K562 (cell line): ENCODE measurements at regions not wholly inside any gene's neighbourhood (a gene's known extent, or its start where the extent isn't known, plus 50 kb on each side); places are given as distances from the start of the nearest gene placed in this dataset.

Experiments used
- FOXP1 ChIP-seq: sonication (generic); formaldehyde crosslinking; IDR thresholded peaks from 2 replicates; pipeline ENCODE4 v1.8.0; 2022; ENCODE audit warnings: mild to moderate bottlenecking, missing genetic modification reagents
- HDAC1 ChIP-seq, 2 experiments: fragments of 450-650 bp; IDR thresholded peaks; 2 replicates each; pipeline ENCODE4 v1.6.1; 2016 to 2017; ENCODE audit warnings: inconsistent platforms in 1 of 2, mild to moderate bottlenecking in 1 of 2, moderate library complexity in 1 of 2
- HES1 ChIP-seq: fragments of 450-650 bp; IDR thresholded peaks from 2 replicates; pipeline ENCODE4 v1.6.1; 2016; ENCODE audit warnings: low read depth, mild to moderate bottlenecking, moderate library complexity
- JUND ChIP-seq, 2 experiments: IDR thresholded peaks; 2 replicates in 1 of 2; 3 replicates in 1 of 2; pipeline ENCODE4 v1.6.1; 2011; ENCODE audit warnings: borderline replicate concordance in 2 of 2, low read depth in 2 of 2, low read length in 2 of 2, improper control_type of control experiment in 1 of 2, missing biosample characterization in 1 of 2, missing genetic modification characterization in 1 of 2, missing genetic modification reagents in 1 of 2
- L3MBTL2 ChIP-seq: fragments of 450-650 bp; IDR thresholded peaks from 2 replicates; pipeline ENCODE4 v1.6.1; 2016; ENCODE audit warnings: mild to moderate bottlenecking, moderate library complexity
- MCM7 ChIP-seq, 2 experiments: fragments of 450-650 bp; IDR thresholded peaks; 2 replicates each; pipeline ENCODE4 v1.6.1; 2016 to 2018
- MEF2D ChIP-seq: conservative IDR thresholded peaks from 2 replicates; pipeline ENCODE4 v1.6.1; 2016; ENCODE audit warnings: low read depth, missing genetic modification characterization, missing compliant biosample characterization
- NFE2 ChIP-seq: IDR thresholded peaks from 2 replicates; pipeline ENCODE4 v1.6.1; 2014; ENCODE audit warnings: antibody characterized with exemption, low read depth
- NFXL1 ChIP-seq: fragments of 450-650 bp; formaldehyde crosslinking; IDR thresholded peaks from 2 replicates; pipeline ENCODE4 v1.4.0; 2021; ENCODE audit warnings: mild to moderate bottlenecking
- NRF1 ChIP-seq, 2 experiments: fragments of 450-650 bp; IDR thresholded peaks in 1 of 2; conservative IDR thresholded peaks in 1 of 2; 2 replicates each; pipeline ENCODE4 v1.6.1; 2014; ENCODE audit warnings: mild to moderate bottlenecking in 2 of 2
- POLR2A ChIP-seq: fragments of 450-650 bp; conservative IDR thresholded peaks from 2 replicates; pipeline ENCODE4 v1.6.1; 2016
- SAFB ChIP-seq: fragments of 200-400 bp; formaldehyde crosslinking; IDR thresholded peaks from 2 replicates; pipeline ENCODE4 v1.6.1; 2017; ENCODE audit warnings: low read depth, low read length, borderline replicate concordance
- SIN3B ChIP-seq: fragments of 450-650 bp; IDR thresholded peaks from 2 replicates; pipeline ENCODE4 v1.6.1; 2017; ENCODE audit warnings: low read depth, mild to moderate bottlenecking, moderate library complexity
- SIRT6 ChIP-seq: IDR thresholded peaks from one replicate; pipeline ENCODE4 v1.6.1; 2012; ENCODE audit warnings: low read depth, mild to moderate bottlenecking, control low read depth, inconsistent platforms, low read length, moderate library complexity
- SIX5 ChIP-seq, 2 experiments: IDR thresholded peaks; 2 replicates each; pipeline ENCODE4 v1.6.1; 2011; ENCODE audit warnings: low read length in 2 of 2, borderline replicate concordance in 1 of 2, low read depth in 1 of 2, mild to moderate bottlenecking in 1 of 2, moderate library complexity in 1 of 2; ENCODE audit not compliant: insufficient read depth in 1 of 2
- SMARCA4 ChIP-seq: fragments of 450-650 bp; IDR thresholded peaks from 2 replicates; pipeline ENCODE4 v1.6.1; 2016
- SMARCC2 ChIP-seq: fragments of 450-650 bp; IDR thresholded peaks from 2 replicates; pipeline ENCODE4 v1.6.1; 2017; ENCODE audit warnings: antibody characterized with exemption, moderate library complexity, mild to moderate bottlenecking, low read depth
- SRSF1 ChIP-seq: fragments of 200-400 bp; formaldehyde crosslinking; IDR thresholded peaks from 2 replicates; pipeline ENCODE4 v1.6.1; 2017; ENCODE audit warnings: mild to moderate bottlenecking, low read depth, low read length, moderate library complexity
- TCFL5 ChIP-seq: fragments of 250-450 bp; sonication (Bioruptor Pico); conservative IDR thresholded peaks from 2 replicates; pipeline ENCODE4 v1.6.1; 2021; ENCODE audit warnings: mild to moderate bottlenecking, moderate library complexity, matching md5 sums
- ZBTB26 ChIP-seq: fragments of 450-650 bp; formaldehyde crosslinking; IDR thresholded peaks from 2 replicates; pipeline ENCODE4 v1.4.0; 2022; ENCODE audit warnings: missing genetic modification characterization
- ZFP1 ChIP-seq: fragments of 450-650 bp; formaldehyde crosslinking; IDR thresholded peaks from 2 replicates; pipeline ENCODE4 v1.4.0; 2020; ENCODE audit warnings: mild to moderate bottlenecking, mixed read lengths
- ZNF583 ChIP-seq: fragments of 250-450 bp; sonication (Bioruptor Pico); IDR thresholded peaks from 2 replicates; pipeline ENCODE4 v1.4.0; 2020
- TF ChIP-seq, protein P1 (sequence below): fragments of 450-650 bp; IDR thresholded peaks from 2 replicates; pipeline ENCODE4 v1.6.1; 2017; ENCODE audit warnings: antibody characterized with exemption

- TF ChIP-seq, protein P1, sequence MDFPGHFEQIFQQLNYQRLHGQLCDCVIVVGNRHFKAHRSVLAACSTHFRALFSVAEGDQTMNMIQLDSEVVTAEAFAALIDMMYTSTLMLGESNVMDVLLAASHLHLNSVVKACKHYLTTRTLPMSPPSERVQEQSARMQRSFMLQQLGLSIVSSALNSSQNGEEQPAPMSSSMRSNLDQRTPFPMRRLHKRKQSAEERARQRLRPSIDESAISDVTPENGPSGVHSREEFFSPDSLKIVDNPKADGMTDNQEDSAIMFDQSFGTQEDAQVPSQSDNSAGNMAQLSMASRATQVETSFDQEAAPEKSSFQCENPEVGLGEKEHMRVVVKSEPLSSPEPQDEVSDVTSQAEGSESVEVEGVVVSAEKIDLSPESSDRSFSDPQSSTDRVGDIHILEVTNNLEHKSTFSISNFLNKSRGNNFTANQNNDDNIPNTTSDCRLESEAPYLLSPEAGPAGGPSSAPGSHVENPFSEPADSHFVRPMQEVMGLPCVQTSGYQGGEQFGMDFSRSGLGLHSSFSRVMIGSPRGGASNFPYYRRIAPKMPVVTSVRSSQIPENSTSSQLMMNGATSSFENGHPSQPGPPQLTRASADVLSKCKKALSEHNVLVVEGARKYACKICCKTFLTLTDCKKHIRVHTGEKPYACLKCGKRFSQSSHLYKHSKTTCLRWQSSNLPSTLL, result no peak
- TF ChIP-seq MCM7 (IDR thresholded peaks at IDR 0.05) (no peak; a peak in 1 of 4 replicates), NFE2 (peak; percentile 100), SAFB (no peak), SIRT6 (no peak), SIX5 (IDR thresholded peaks at IDR 0.05; ENCODE audit: borderline replicate concordance in 1 of 2, insufficient read depth in 1 of 2, low read depth in 1 of 2, low read length in 2 of 2) (no peak), JUND (IDR thresholded peaks at IDR 0.05; ENCODE audit: borderline replicate concordance, low read depth, low read length) (peak; percentile 97), JUND (tag; IDR thresholded peaks at IDR 0.05; ENCODE audit: borderline replicate concordance, low read depth, low read length) (peak; percentile 94; the same call in 2 of the 3 replicates), SRSF1 (no peak), NRF1 (conservative IDR thresholded peaks at IDR 0.05 in 1 of 2, IDR thresholded peaks at IDR 0.05 in 1 of 2) (peak; percentile 53 to 57; a peak in 3 of 4 replicates), SIN3B (no peak), TCFL5 (no peak), ZNF583 (CRISPR knock-in tag) (no peak), FOXP1 (CRISPR knock-in tag) (no peak; the same call in 1 of the 2 replicates), NFXL1 (CRISPR knock-in tag) (no peak), HES1 (peak; percentile 98), HDAC1 (IDR thresholded peaks at IDR 0.05) (peak in 1 of 2 experiments; percentile 96; a peak in 2 of 4 replicates), L3MBTL2 (peak; percentile 97), SMARCC2 (peak; percentile 99), MEF2D (tag) (peak; percentile 73; the same call in 1 of the 2 replicates), POLR2A (no peak), SMARCA4 (peak; percentile 99), ZBTB26 (CRISPR knock-in tag) (no peak), ZFP1 (CRISPR knock-in tag) (no peak)
These were observed 120.2 kb upstream of the SLC45A1 start (continued) for GRCh38 chr1:8197493-8198282.
